NCI-H1436 treated with DMSO at 0.1 percent for 48 hours (cell line): ENCODE measurements at regions not wholly inside any gene's neighbourhood (a gene's known extent, or its start where the extent isn't known, plus 50 kb on each side); places are given as distances from the start of the nearest gene placed in this dataset.
A peak's percentile ranks its signal among the peaks of the same experiment; 100 is the strongest.

Experiments used
- DNase-seq: peaks from one replicate; lab custom pipeline; 2025; lab: John Stamatoyannopoulos, UW

GRCh38 chr2:7468955-7469354 lies 551.7 kb downstream of the RNF144A start:
- no peak for DNase-seq

GRCh38 chr2:7471185-7471584 lies 554.0 kb downstream of the RNF144A start:
- no peak for DNase-seq

GRCh38 chr2:7472465-7472864 lies 555.3 kb downstream of the RNF144A start:
- no peak for DNase-seq

- DNase-seq: no peak
Measured at GRCh38 chr2:7473135-7473771, 556.0 kb downstream of the RNF144A start.

- no peak for DNase-seq
Measured at GRCh38 chr2:7476371-7476770, 559.2 kb downstream of the RNF144A start.

- no peak for DNase-seq
Measured at GRCh38 chr2:7479603-7480002, 562.4 kb downstream of the RNF144A start.

- no peak for DNase-seq
Measured at GRCh38 chr2:7480431-7480830, 563.2 kb downstream of the RNF144A start.

- DNase-seq: no peak
Measured at GRCh38 chr2:7490672-7491071, 573.5 kb downstream of the RNF144A start.

GRCh38 chr2:7492719-7493118 lies 575.5 kb downstream of the RNF144A start:
- no peak for DNase-seq

GRCh38 chr2:7497178-7497577 lies 580.0 kb downstream of the RNF144A start:
- DNase-seq: no peak

- no peak for DNase-seq
Measured at GRCh38 chr2:7499018-7499417, 581.8 kb downstream of the RNF144A start.

- no peak for DNase-seq
Measured at GRCh38 chr2:7502336-7502735, 585.1 kb downstream of the RNF144A start.

GRCh38 chr2:7508296-7508943 lies 591.2 kb downstream of the RNF144A start:
- DNase-seq: peak; percentile 65

- DNase-seq: no peak
Measured at GRCh38 chr2:7510353-7510752, 593.1 kb downstream of the RNF144A start.

GRCh38 chr2:7513834-7514233 lies 596.6 kb downstream of the RNF144A start:
- DNase-seq: no peak

- no peak for DNase-seq
Measured at GRCh38 chr2:7515327-7515726, 598.1 kb downstream of the RNF144A start.

- DNase-seq: no peak
Measured at GRCh38 chr2:7516484-7517063, 599.4 kb downstream of the RNF144A start.

- DNase-seq: no peak
Measured at GRCh38 chr2:7517088-7517487, 599.9 kb downstream of the RNF144A start.

GRCh38 chr2:7517851-7518250 lies 600.6 kb downstream of the RNF144A start:
- DNase-seq: no peak

- DNase-seq: no peak
Measured at GRCh38 chr2:7523481-7524120, 606.4 kb downstream of the RNF144A start.

GRCh38 chr2:7524195-7524594 lies 607.0 kb downstream of the RNF144A start:
- DNase-seq: no peak

GRCh38 chr2:7525746-7526145 lies 608.5 kb downstream of the RNF144A start:
- no peak for DNase-seq

GRCh38 chr2:7527165-7527722 lies 610.0 kb downstream of the RNF144A start:
- no peak for DNase-seq
